GM23248 (cell line): ENCODE measurements at regions not wholly inside any gene's neighbourhood (a gene's known extent, or its start where the extent isn't known, plus 50 kb on each side); places are given as distances from the start of the nearest gene placed in this dataset.
A peak's percentile ranks its signal among the peaks of the same experiment; 100 is the strongest.

ENCODE experiments used
- DNase-seq: peaks from one replicate; pipeline ENCODE4 v3.0.0-alpha.2; 2015
- H2AFZ ChIP-seq: fragments of 200-600 bp; sonication (generic); 2 replicates; pipeline ENCODE4 v1.6.1; 2016; ENCODE audit warnings: antibody characterized with exemption
- H3F3A ChIP-seq: fragments of 200-600 bp; sonication (generic); 2 replicates; pipeline ENCODE4 v1.6.1; 2016; ENCODE audit warnings: mild to moderate bottlenecking, antibody characterized with exemption, mixed run types; ENCODE audit not compliant: insufficient read depth
- H3K27ac ChIP-seq: fragments of 200-600 bp; sonication (generic); 2 replicates; pipeline ENCODE4 v1.5.1; 2016; ENCODE audit warnings: mild to moderate bottlenecking
- H3K27me3 ChIP-seq: fragments of 200-600 bp; sonication (generic); replicated peaks from 2 replicates; pipeline ENCODE4 v1.6.1; 2016; ENCODE audit warnings: mild to moderate bottlenecking; ENCODE audit not compliant: insufficient read depth
- H3K36me3 ChIP-seq: fragments of 200-600 bp; sonication (generic); 2 replicates; pipeline ENCODE4 v1.6.1; 2016; ENCODE audit warnings: low read depth, mild to moderate bottlenecking
- H3K4me1 ChIP-seq: fragments of 200-600 bp; sonication (generic); 2 replicates; pipeline ENCODE4 v1.6.1; 2016; ENCODE audit warnings: mild to moderate bottlenecking; ENCODE audit not compliant: insufficient read depth
- H3K4me2 ChIP-seq: fragments of 200-600 bp; sonication (generic); one replicate; pipeline ENCODE4 v1.6.1; 2016; ENCODE audit warnings: mild to moderate bottlenecking; ENCODE audit not compliant: unreplicated experiment
- H3K4me3 ChIP-seq: fragments of 200-600 bp; sonication (generic); 2 replicates; pipeline ENCODE4 v1.5.1; 2016; ENCODE audit warnings: mild to moderate bottlenecking
- H3K79me2 ChIP-seq: fragments of 200-600 bp; sonication (generic); 2 replicates; pipeline ENCODE4 v1.6.1; 2016; ENCODE audit warnings: mild to moderate bottlenecking; ENCODE audit not compliant: insufficient read depth
- H3K9ac ChIP-seq: fragments of 200-600 bp; sonication (generic); 2 replicates; pipeline ENCODE4 v1.6.1; 2016; ENCODE audit warnings: mild to moderate bottlenecking
- H3K9me2 ChIP-seq: fragments of 200-600 bp; sonication (generic); 2 replicates; pipeline ENCODE4 v1.6.1; 2016; ENCODE audit warnings: mixed run types, mild to moderate bottlenecking, moderate library complexity; ENCODE audit not compliant: insufficient read depth
- H3K9me3 ChIP-seq: fragments of 200-600 bp; sonication (generic); one replicate; pipeline ENCODE4 v1.6.1; 2017; ENCODE audit warnings: low read depth
- H4K20me1 ChIP-seq: fragments of 200-600 bp; sonication (generic); 2 replicates; pipeline ENCODE4 v1.6.0; 2016; ENCODE audit not compliant: insufficient read depth
- EZH2 ChIP-seq: fragments of 200-600 bp; sonication (generic); IDR thresholded peaks from 2 replicates; pipeline ENCODE4 v1.6.1; 2018; ENCODE audit warnings: antibody characterized with exemption, mild to moderate bottlenecking; ENCODE audit not compliant: insufficient read depth, poor library complexity, severe bottlenecking
- EZH2phosphoT487 ChIP-seq: fragments of 200-600 bp; sonication (generic); IDR thresholded peaks from 2 replicates; pipeline ENCODE4 v1.6.1; 2018; ENCODE audit warnings: antibody characterized with exemption, moderate library complexity, mild to moderate bottlenecking, low read depth; ENCODE audit not compliant: insufficient read depth
- WGBS, 2 experiments: methylation state at CpG; one replicate each; pipeline ENCODE4 v1.1.6; 2015 to 2017; ENCODE audit warnings: low lambda C conversion rate in 2 of 2, low coverage in 1 of 2; ENCODE audit errors: missing lambda C conversion rate in 2 of 2; 5-methylcytosine and 5-hydroxymethylcytosine counted together
- in situ Hi-C: fragments of 300-500 bp; cut with MboI; formaldehyde crosslinking; loops from 2 replicates; pipeline ENCODE4 v1.15.0; 2020

DNA sequence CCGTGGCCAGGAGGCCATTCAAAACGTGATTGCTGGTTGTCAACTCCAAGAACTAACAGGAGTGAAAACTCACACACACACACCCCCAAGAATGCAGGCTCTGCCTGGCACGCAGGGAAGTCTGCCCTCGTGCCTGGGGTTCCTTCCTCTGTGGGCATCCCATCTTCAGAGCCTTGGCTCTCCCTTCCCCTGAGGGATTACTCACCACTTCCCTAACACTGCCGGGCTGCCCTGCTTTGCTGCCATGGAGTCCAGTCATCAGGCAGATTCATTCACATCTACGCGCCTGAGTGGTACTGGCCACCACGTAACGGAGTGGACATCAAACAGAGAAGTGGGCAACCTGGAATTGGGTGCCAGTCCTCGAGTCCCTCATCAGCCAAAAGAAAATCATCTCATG, 120.7 kb upstream of the TMEM45B start:
- Histone ChIP-seq H3K4me1 (no peaks in the 10 kb centered on the region), H3K79me2 (no peaks in the 10 kb centered on the region), H3F3A (no peaks in the 10 kb centered on the region), H3K9me3 (no peaks in the 10 kb centered on the region), H3K36me3 (no peaks in the 10 kb centered on the region), H3K4me3 (no peak overlapping the region), H3K27me3 (peaks cover 28% of the 10 kb centered on the region), H3K27ac (no peak overlapping the region), H4K20me1 (no peaks in the 10 kb centered on the region), H3K4me2 (no peak overlapping the region), H3K9ac (no peak overlapping the region), H3K9me2 (no peaks in the 10 kb centered on the region), H2AFZ (no peak overlapping the region)
- in situ Hi-C loops: no loop called here
- peak; percentile 28 for DNase-seq
- WGBS, 2 experiments: 54 to 58% methylated on average over 10 of the region's 10 CpGs
- TF ChIP-seq EZH2phosphoT487: no peak
- no peak for TF ChIP-seq EZH2

DNA sequence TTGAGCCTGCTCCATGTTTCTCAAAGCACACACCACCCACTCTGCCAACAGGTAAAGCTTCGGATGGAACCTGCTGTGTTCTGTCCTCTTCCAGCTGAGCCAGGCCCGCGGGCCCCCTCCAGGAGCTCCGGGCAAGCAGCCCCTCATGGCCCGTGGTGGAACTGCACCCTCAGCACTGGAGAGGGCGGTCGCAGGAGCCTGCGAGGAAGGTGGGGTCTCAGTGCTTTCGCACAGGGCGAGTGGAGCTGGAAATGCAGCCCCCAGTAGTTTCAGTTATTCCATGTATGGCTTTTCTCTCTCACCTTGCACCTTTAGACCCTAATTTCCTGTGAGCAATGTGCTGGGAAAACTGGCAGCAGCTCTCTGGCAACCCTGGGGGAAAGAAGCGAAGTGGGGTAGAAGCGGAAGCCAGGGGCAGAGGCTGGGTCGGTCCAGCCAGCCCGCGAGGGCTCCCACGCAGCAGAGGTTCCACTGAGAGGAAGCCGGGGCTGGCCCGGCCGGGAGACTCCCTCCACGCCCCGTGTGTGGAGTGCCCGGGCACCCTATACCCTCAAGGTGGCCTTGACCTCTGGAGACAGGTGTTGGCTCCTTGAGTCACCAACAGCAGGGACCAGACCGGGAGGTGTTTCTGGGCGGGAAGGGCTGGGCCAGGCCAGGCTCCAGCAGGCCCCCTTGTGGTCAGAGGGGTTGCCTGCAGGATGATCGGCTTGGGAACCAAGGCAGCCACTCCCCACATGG, 119.9 kb upstream of the TMEM45B start:
- peak; percentile 53 for DNase-seq
- no peak overlapping the region for H3K27ac ChIP-seq
- no peaks in the 10 kb centered on the region for H3K9me2 ChIP-seq
- peaks cover 21% of the 10 kb centered on the region for H3K27me3 ChIP-seq
- peak overlapping the region; percentile 53 for H3K4me2 ChIP-seq
- in situ Hi-C loops: no loop called here
- no peaks in the 10 kb centered on the region for H3K4me1 ChIP-seq
- TF ChIP-seq EZH2 (no peak), EZH2phosphoT487 (no peak)
- no peaks in the 10 kb centered on the region for H3K79me2 ChIP-seq
- H4K20me1 ChIP-seq: no peaks in the 10 kb centered on the region
- H2AFZ ChIP-seq: no peak overlapping the region
- WGBS, 2 experiments: 6 to 7% methylated on average over 21 to 23 of the region's 25 CpGs
- H3K36me3 ChIP-seq: no peaks in the 10 kb centered on the region
- no peak overlapping the region for H3K9ac ChIP-seq
- no peaks in the 10 kb centered on the region for H3K9me3 ChIP-seq
- H3K4me3 ChIP-seq: peak overlapping the region; percentile 49; the same call in 1 of the 2 replicates
- H3F3A ChIP-seq: no peaks in the 10 kb centered on the region

DNA sequence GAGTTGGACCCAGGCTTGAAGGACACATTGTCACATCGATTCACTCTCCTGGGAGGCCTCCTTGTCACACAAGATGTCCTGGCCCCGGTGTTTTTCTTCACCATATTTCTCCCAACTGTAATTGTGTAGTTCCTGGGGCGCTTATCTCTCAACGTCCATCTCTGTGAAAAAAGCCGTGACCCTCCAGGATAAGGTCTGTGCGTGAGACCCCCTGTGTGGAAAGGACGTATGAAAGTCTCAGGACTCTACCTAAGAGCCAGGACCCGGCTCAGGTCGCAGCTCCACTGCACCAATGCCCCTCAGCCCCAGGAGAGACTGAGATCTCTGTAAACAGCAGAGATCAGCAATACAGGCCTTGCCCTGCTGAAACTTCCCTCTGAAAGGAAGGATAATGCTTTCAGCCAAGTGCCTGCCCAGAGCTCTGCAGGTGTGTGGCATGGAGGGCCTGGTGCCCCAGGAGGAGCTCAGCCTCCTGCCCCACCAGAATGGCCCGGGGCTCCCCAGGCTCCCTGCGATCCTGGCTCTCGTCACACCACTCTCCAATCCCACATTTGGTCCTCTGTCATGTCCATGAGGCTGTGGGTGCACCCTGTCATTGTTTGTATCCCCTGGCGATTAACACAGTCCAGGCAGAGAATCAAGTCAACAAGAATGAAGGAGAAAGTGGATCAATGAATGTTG, 119.2 kb upstream of the TMEM45B start:
- no peak overlapping the region for H3K4me2 ChIP-seq
- H3K4me1 ChIP-seq: no peaks in the 10 kb centered on the region
- in situ Hi-C loops: no loop called here

DNA sequence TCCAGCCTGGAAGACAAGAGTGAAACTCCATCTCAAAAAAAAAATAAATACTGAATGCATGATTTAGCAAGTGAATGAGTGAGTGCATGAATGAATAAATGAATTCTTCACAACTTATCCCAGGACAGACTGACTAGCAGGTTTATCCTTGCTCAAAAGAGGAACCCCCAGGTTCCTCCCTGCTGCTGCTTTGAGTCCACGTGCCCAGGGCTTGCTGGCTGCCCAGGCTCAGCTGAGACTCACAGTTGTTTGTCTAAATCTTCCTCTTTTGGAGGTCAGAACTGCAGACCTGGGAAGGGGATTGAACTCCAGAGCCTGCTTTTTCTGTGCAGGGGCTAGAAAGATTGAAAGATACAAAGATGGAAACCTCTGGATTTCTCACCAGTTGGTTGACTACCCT, 117.4 kb upstream of the TMEM45B start:
- WGBS, 2 experiments: 21 to 89% methylated on average over 1 of the region's 1 CpG
- Histone ChIP-seq H3F3A (no peaks in the 10 kb centered on the region), H3K4me1 (no peaks in the 10 kb centered on the region), H4K20me1 (no peaks in the 10 kb centered on the region), H3K4me3 (no peak overlapping the region), H3K36me3 (no peaks in the 10 kb centered on the region), H3K4me2 (no peak overlapping the region), H3K9ac (no peak overlapping the region), H2AFZ (no peak overlapping the region), H3K9me2 (no peaks in the 10 kb centered on the region), H3K79me2 (no peaks in the 10 kb centered on the region), H3K27me3 (peaks cover 12% of the 10 kb centered on the region), H3K9me3 (no peaks in the 10 kb centered on the region), H3K27ac (no peak overlapping the region)
- no peak for TF ChIP-seq EZH2
- TF ChIP-seq EZH2phosphoT487: no peak
- in situ Hi-C loops: no loop called here
- DNase-seq: no peak

More for the DNA sequence above, 119.2 kb upstream of the TMEM45B start:
- DNase-seq: no peak
- H3K79me2 ChIP-seq: no peaks in the 10 kb centered on the region
- H3K27ac ChIP-seq: no peak overlapping the region
- H3K9me3 ChIP-seq: no peaks in the 10 kb centered on the region
- 39 to 41% methylated on average over 13 of the region's 13 CpGs for WGBS, 2 experiments
- no peak overlapping the region for H3K4me3 ChIP-seq
- peaks cover 20% of the 10 kb centered on the region for H3K27me3 ChIP-seq
- H3K9ac ChIP-seq: no peak overlapping the region
- TF ChIP-seq EZH2 (no peak), EZH2phosphoT487 (no peak)
- H2AFZ ChIP-seq: no peak overlapping the region
- H3K9me2 ChIP-seq: no peaks in the 10 kb centered on the region
- no peaks in the 10 kb centered on the region for H3F3A ChIP-seq
- no peaks in the 10 kb centered on the region for H4K20me1 ChIP-seq
- no peaks in the 10 kb centered on the region for H3K36me3 ChIP-seq
